ENCODE measurements at regions not wholly inside any gene's neighbourhood (a gene's known extent, or its start where the extent isn't known, plus 50 kb on each side); places are given as distances from the start of the nearest gene placed in this dataset.

DNA sequence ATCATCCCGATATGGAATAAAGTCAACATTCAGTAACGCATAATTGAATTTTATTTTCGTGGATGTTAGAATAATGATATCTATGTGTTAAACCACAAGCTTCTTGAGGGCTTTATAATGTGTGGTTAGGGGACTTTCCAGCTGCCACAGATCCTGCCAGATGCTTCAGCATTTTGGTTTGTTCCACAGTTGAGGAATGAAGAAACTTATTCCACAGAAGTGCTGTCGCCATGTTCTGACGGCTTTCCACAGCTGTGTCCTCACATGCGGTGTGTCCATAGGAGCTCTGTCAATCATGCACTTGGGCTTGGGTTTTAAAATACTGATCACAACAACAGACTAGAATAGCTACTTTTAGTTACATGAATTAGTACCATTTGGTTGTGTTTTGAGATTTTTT lies 411.9 kb downstream of the TRIML1 start:
- H3K4me3 ChIP-seq (ENCODE audit: low read depth, low read length): no peak overlapping the region
- no peak for DNase-seq (ENCODE audit: low read depth)
- TF ChIP-seq, protein P1, sequence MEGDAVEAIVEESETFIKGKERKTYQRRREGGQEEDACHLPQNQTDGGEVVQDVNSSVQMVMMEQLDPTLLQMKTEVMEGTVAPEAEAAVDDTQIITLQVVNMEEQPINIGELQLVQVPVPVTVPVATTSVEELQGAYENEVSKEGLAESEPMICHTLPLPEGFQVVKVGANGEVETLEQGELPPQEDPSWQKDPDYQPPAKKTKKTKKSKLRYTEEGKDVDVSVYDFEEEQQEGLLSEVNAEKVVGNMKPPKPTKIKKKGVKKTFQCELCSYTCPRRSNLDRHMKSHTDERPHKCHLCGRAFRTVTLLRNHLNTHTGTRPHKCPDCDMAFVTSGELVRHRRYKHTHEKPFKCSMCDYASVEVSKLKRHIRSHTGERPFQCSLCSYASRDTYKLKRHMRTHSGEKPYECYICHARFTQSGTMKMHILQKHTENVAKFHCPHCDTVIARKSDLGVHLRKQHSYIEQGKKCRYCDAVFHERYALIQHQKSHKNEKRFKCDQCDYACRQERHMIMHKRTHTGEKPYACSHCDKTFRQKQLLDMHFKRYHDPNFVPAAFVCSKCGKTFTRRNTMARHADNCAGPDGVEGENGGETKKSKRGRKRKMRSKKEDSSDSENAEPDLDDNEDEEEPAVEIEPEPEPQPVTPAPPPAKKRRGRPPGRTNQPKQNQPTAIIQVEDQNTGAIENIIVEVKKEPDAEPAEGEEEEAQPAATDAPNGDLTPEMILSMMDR (IDR thresholded peaks at IDR 0.05; ENCODE audit: low read depth, low read length, missing control alignments): no peak

GRCh38 chr4:188552741-188553275 lies 413.6 kb downstream of the TRIML1 start:
- TF ChIP-seq, protein P1 (IDR thresholded peaks at IDR 0.05; ENCODE audit: low read depth, low read length, missing control alignments): no peak
- DNase-seq (ENCODE audit: low read depth): no peak
- H3K4me3 ChIP-seq (ENCODE audit: low read depth, low read length): no peak overlapping the region

DNA sequence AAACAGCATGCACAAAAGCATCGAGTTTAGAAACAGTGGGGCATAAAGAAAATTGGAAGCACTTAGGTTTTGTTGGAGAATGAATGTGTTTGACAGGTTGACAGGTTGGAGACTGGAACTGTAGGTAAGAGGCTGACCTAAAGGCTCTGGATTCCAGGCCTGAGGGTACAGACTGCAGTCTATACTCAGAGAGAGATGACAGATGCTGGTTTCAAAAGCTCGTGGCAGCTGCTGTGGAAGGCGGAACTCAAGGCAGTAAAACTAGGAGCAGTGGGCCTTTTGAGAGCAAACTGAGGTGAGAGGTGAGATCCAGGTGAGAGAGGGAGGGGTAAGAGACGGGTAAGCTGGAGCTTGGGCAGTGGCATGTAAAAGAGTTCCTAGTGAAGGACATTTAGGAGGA lies 415.2 kb downstream of the TRIML1 start:
- no peak overlapping the region for H3K4me3 ChIP-seq (ENCODE audit: low read depth, low read length)
- no peak for DNase-seq (ENCODE audit: low read depth)
- TF ChIP-seq, protein P1 (IDR thresholded peaks at IDR 0.05; ENCODE audit: low read depth, low read length, missing control alignments): no peak

DNA sequence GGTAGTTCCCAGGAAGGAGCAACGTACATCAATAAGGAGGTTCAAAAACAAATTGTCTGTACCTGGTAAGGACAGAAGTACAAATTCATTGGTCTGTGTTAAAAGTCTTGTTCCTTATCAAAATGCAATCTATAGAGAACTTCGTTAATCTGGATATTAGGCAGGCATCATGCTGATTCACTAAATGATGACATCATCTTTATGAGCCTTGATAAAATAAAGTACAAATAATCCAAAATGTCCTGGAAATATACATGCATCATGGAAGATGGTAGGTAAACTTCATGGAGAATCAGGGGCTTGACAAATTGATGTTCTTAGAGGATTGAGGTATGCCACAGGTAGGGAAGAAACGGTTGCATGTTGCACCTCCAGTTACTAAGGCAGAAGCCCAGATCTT lies 433.9 kb downstream of the TRIML1 start:
- TF ChIP-seq, protein P1 (IDR thresholded peaks at IDR 0.05; ENCODE audit: low read depth, low read length, missing control alignments): no peak
- no peak for DNase-seq (ENCODE audit: low read depth)
- H3K4me3 ChIP-seq (ENCODE audit: low read depth, low read length): no peak overlapping the region

- TF ChIP-seq, protein P1 (IDR thresholded peaks at IDR 0.05; ENCODE audit: low read depth, low read length, missing control alignments): no peak
- DNase-seq (ENCODE audit: low read depth): no peak
- H3K4me3 ChIP-seq (ENCODE audit: low read depth, low read length): no peak overlapping the region
These were observed 439.4 kb downstream of the TRIML1 start for GRCh38 chr4:188578657-188579056.

DNA sequence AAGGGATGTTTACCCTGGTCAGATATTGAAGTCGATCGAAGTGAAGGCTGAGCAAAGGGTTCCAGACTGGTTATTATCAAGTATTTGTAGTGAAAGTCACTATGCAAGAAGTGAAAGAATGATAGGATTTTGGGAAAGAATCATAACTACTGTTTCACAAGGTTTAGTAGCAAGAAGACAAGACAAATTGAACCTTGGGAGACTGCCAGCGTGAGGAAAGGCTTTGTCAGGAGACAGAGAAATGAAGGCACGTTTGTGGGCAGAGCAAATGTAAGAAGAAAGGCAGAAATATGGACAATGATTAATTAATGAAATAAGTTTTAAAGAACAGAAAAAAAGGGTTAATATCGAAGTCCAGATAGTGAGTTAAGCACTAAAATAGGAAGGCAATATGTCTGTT lies 456.8 kb downstream of the TRIML1 start:
- H3K4me3 ChIP-seq (ENCODE audit: low read depth, low read length): no peak overlapping the region
- TF ChIP-seq, protein P1 (IDR thresholded peaks at IDR 0.05; ENCODE audit: low read depth, low read length, missing control alignments): no peak
- DNase-seq (ENCODE audit: low read depth): no peak

GRCh38 chr4:188603646-188604045 lies 464.4 kb downstream of the TRIML1 start:
- TF ChIP-seq, protein P1 (IDR thresholded peaks at IDR 0.05; ENCODE audit: low read depth, low read length, missing control alignments): no peak
- no peak for DNase-seq (ENCODE audit: low read depth)
- no peak overlapping the region for H3K4me3 ChIP-seq (ENCODE audit: low read depth, low read length)

All from GM12864 (cell line).